Skeletal muscle tissue (tissue), 3 donors: ENCODE measurements at regions not wholly inside any gene's neighbourhood (a gene's known extent, or its start where the extent isn't known, plus 50 kb on each side); places are given as distances from the start of the nearest gene placed in this dataset.
"Not testable (repeated sequence)": the region's sequence is repeated elsewhere in the genome, so short reads cannot be mapped to it uniquely, and the experiment has no call there.

Experiments used
- H3K27ac ChIP-seq: one replicate; pipeline ENCODE4 v1.7.0; 2013; ENCODE audit warnings: mild to moderate bottlenecking, low read depth, low read length, inconsistent platforms
- H3K27me3 ChIP-seq, 3 donors: one replicate each; pipeline ENCODE4 v1.7.0; 2013; ENCODE audit warnings: low read length in 3 of 3; ENCODE audit not compliant: control insufficient read depth in 3 of 3, insufficient read depth in 3 of 3
- H3K36me3 ChIP-seq, 3 donors: one replicate each; pipeline ENCODE4 v1.7.0; 2013; ENCODE audit warnings: low read length in 3 of 3; ENCODE audit not compliant: control insufficient read depth in 3 of 3, insufficient read depth in 3 of 3
- H3K4me1 ChIP-seq, 3 donors: one replicate each; pipeline ENCODE4 v1.7.0; 2013; ENCODE audit warnings: low read length in 3 of 3, mild to moderate bottlenecking in 3 of 3; ENCODE audit not compliant: control insufficient read depth in 3 of 3, insufficient read depth in 3 of 3
- H3K4me3 ChIP-seq, 3 donors: one replicate each; pipeline ENCODE4 v1.7.0; 2013; ENCODE audit warnings: low read length in 3 of 3
- H3K9ac ChIP-seq, 3 donors: one replicate each; pipeline ENCODE4 v1.7.0; 2013; ENCODE audit warnings: low read length in 3 of 3, mild to moderate bottlenecking in 3 of 3, moderate library complexity in 2 of 3, low read depth in 1 of 3
- H3K9me3 ChIP-seq, 3 donors: one replicate each; pipeline ENCODE4 v1.7.0; 2013; ENCODE audit warnings: low read length in 3 of 3; ENCODE audit not compliant: control insufficient read depth in 3 of 3
- donor health status: Osteomylitis.

- H3K9ac ChIP-seq: no peak overlapping the region
- H3K36me3 ChIP-seq: no peaks in the 10 kb centered on the region
- H3K9me3 ChIP-seq: no peaks in the 10 kb centered on the region
- no peak overlapping the region for H3K27ac ChIP-seq
- no peaks in the 10 kb centered on the region for H3K4me1 ChIP-seq
- no peaks in the 10 kb centered on the region for H3K27me3 ChIP-seq
- H3K4me3 ChIP-seq: no peak overlapping the region
Measured at GRCh38 chr7:12820777-12821176, 133.3 kb downstream of the ARL4A start.

- H3K27me3 ChIP-seq: no peaks in the 10 kb centered on the region
Measured at GRCh38 chr7:12821746-12822145, 134.3 kb downstream of the ARL4A start.

GRCh38 chr7:12826079-12826478, 138.6 kb downstream of the ARL4A start:
- Histone ChIP-seq H3K4me3 (no peak overlapping the region), H3K36me3 (no peaks in the 10 kb centered on the region), H3K27me3 (no peaks in the 10 kb centered on the region), H3K9me3 (no peaks in the 10 kb centered on the region), H3K4me1 (no peaks in the 10 kb centered on the region), H3K9ac (no peak overlapping the region), H3K27ac (no peak overlapping the region)

More at GRCh38 chr7:12821746-12822145, 134.3 kb downstream of the ARL4A start:
- Histone ChIP-seq H3K36me3 (no peaks in the 10 kb centered on the region), H3K27ac (no peak overlapping the region), H3K9me3 (no peaks in the 10 kb centered on the region), H3K9ac (no peak overlapping the region), H3K4me3 (no peak overlapping the region), H3K4me1 (no peaks in the 10 kb centered on the region)

GRCh38 chr7:12827219-12827821, 139.9 kb downstream of the ARL4A start:
- H3K27ac ChIP-seq: no peak overlapping the region
- no peaks in the 10 kb centered on the region for H3K36me3 ChIP-seq
- no peak overlapping the region for H3K4me3 ChIP-seq
- no peak overlapping the region for H3K9ac ChIP-seq
- H3K27me3 ChIP-seq: no peaks in the 10 kb centered on the region
- H3K9me3 ChIP-seq: no peaks in the 10 kb centered on the region
- H3K4me1 ChIP-seq: no peaks in the 10 kb centered on the region

- no peaks in the 10 kb centered on the region for H3K9me3 ChIP-seq
Measured at GRCh38 chr7:12827920-12828319, 140.5 kb downstream of the ARL4A start.

GRCh38 chr7:12831024-12831423, 143.6 kb downstream of the ARL4A start:
- H3K36me3 ChIP-seq: no peaks in the 10 kb centered on the region
- H3K27me3 ChIP-seq: no peaks in the 10 kb centered on the region
- H3K9me3 ChIP-seq: no peaks in the 10 kb centered on the region
- no peak overlapping the region for H3K4me3 ChIP-seq
- no peak overlapping the region for H3K9ac ChIP-seq
- no peaks in the 10 kb centered on the region for H3K4me1 ChIP-seq
- no peak overlapping the region for H3K27ac ChIP-seq

More at GRCh38 chr7:12827920-12828319, 140.5 kb downstream of the ARL4A start:
- no peak overlapping the region for H3K27ac ChIP-seq
- H3K4me1 ChIP-seq: no peaks in the 10 kb centered on the region
- H3K36me3 ChIP-seq: no peaks in the 10 kb centered on the region
- no peaks in the 10 kb centered on the region for H3K27me3 ChIP-seq
- no peak overlapping the region for H3K4me3 ChIP-seq
- H3K9ac ChIP-seq: no peak overlapping the region

GRCh38 chr7:12833829-12834228, 146.4 kb downstream of the ARL4A start:
- no peaks in the 10 kb centered on the region for H3K27me3 ChIP-seq
- H3K4me3 ChIP-seq: no peak overlapping the region
- no peak overlapping the region for H3K9ac ChIP-seq
- no peaks in the 10 kb centered on the region for H3K36me3 ChIP-seq
- H3K27ac ChIP-seq: no peak overlapping the region
- H3K4me1 ChIP-seq: no peaks in the 10 kb centered on the region
- H3K9me3 ChIP-seq: no peaks in the 10 kb centered on the region

GRCh38 chr7:12834782-12835181, 147.3 kb downstream of the ARL4A start:
- no peak overlapping the region for H3K9ac ChIP-seq
- H3K27ac ChIP-seq: no peak overlapping the region
- no peaks in the 10 kb centered on the region for H3K9me3 ChIP-seq

GRCh38 chr7:12839508-12840153, 152.2 kb downstream of the ARL4A start:
- no peak overlapping the region for H3K4me3 ChIP-seq
- H3K9ac ChIP-seq: no peak overlapping the region

More at GRCh38 chr7:12834782-12835181, 147.3 kb downstream of the ARL4A start:
- Histone ChIP-seq H3K4me1 (no peaks in the 10 kb centered on the region), H3K36me3 (no peaks in the 10 kb centered on the region), H3K4me3 (no peak overlapping the region), H3K27me3 (no peaks in the 10 kb centered on the region)

GRCh38 chr7:12844732-12845131, 157.3 kb downstream of the ARL4A start:
- H3K27ac ChIP-seq, H3K36me3 ChIP-seq, H3K4me3 ChIP-seq, H3K4me1 ChIP-seq, H3K9me3 ChIP-seq, H3K27me3 ChIP-seq, H3K9ac ChIP-seq: not testable (repeated sequence)

More at GRCh38 chr7:12839508-12840153, 152.2 kb downstream of the ARL4A start:
- H3K36me3 ChIP-seq: no peaks in the 10 kb centered on the region
- no peaks in the 10 kb centered on the region for H3K4me1 ChIP-seq
- no peaks in the 10 kb centered on the region for H3K27me3 ChIP-seq
- no peak overlapping the region for H3K27ac ChIP-seq
- H3K9me3 ChIP-seq: no peaks in the 10 kb centered on the region
